HG02759 (cell line): ENCODE measurements at regions not wholly inside any gene's neighbourhood (a gene's known extent, or its start where the extent isn't known, plus 50 kb on each side); places are given as distances from the start of the nearest gene placed in this dataset.
"Not testable (repeated sequence)": the region's sequence is repeated elsewhere in the genome, so short reads cannot be mapped to it uniquely, and the experiment has no call there.

Source experiments
- ATAC-seq: cut with Tn5 transposase; IDR thresholded peaks from one replicate; pipeline ENCODE4 v1.9.1; 2021; ENCODE audit warnings: mild to moderate bottlenecking, moderate library complexity; ENCODE audit not compliant: unreplicated experiment

DNA sequence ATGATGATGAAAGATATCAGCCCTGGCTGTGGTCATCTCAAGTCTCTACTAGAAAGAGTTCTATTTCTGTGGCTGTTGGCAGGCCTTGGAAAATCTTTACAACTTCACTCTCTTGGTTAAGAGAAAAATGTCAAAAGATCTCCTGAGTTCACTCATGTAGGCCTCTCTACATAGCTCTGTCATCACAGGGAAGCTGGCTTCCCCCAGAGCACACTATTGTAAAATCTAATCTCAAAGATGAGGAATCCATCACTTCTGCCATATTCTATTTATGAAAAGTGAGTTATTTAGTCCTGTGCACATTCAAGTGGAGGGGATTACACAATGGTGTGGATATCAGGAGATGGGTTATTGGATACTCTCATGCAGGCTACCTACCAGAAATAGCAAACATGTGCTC, 388.4 kb upstream of the HS3ST1 start:
- ATAC-seq = no peak

DNA sequence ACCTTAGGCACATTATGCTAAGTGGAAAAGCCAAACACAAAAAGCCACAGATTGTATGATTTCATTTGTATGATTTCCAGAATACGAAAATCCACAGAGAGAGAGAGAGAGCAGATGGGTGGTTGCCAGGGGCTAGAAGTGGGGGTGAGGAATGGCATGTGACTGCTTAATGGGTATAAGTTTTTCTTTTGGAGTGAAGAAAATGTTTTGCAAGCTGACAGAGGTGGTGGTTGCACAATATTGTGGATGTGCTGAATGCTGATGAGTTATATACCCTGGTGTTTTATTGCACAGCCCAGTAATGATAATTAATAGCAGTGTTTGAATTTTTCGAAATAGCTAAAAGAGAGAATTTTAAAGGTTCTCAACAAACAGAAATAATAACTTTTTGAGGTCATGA, 386.1 kb upstream of the HS3ST1 start:
- ATAC-seq = no peak

DNA sequence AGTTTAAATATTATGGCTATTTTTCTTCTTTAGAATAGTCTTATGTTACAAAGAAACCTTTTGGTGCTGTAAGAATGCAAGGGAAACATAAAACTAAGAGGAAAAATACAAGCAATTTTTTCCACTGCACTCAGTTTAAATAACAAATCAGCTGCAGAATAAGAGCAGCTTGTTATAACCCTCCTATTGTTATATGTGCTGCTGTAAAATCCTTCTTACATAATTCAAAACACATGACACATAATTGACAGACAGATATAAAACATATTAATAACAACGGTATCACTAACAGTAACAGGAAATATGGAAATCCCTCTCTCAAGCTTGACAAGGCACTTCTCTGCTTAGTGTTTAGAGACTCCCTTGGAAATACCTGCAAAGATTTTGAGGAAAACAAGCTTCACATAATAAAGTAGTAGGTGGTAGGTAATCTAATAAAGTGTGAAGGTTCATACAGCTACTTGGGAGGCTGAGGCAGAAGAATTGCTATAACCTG, 385.3 kb upstream of the HS3ST1 start:
- no peak for ATAC-seq

DNA sequence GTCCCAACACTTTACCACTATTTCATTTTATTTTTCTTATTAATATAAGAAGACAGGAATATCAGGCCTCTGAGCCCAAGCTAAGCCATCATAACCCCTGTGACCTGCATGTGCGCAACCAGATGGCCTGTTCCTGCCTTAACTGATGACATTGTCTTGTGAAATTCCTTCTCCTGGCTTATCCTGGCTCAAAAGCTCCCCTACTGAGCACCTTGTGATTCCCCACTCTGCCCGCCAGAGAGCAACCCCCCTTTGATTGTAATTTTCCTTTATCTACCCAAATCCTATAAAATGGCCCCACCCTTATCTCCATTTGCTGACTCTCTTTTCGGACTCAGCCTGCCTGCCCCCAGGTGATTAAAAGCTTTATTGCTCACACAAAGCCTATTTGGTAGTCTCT, 382.8 kb upstream of the HS3ST1 start:
- ATAC-seq = not testable (repeated sequence)

DNA sequence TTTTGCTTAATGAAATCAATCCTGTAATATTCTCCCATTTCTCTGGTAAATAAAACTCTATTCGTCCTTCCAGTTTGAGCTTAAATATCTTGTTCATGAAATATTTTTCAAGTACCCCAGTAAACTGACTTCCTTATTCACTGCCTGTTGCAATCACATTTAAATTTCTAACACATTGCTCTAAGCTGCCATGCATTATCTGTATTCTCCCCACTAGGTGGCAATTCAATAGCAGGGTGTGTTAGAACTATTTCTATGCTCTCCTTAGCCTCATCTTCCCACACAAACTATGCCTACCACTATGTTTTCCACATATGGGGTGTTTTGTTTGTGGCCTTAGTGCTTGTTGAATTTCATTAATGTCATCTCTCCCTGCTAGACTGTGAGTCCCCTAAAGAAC, 377.1 kb upstream of the HS3ST1 start:
- peak; percentile 53 for ATAC-seq

DNA sequence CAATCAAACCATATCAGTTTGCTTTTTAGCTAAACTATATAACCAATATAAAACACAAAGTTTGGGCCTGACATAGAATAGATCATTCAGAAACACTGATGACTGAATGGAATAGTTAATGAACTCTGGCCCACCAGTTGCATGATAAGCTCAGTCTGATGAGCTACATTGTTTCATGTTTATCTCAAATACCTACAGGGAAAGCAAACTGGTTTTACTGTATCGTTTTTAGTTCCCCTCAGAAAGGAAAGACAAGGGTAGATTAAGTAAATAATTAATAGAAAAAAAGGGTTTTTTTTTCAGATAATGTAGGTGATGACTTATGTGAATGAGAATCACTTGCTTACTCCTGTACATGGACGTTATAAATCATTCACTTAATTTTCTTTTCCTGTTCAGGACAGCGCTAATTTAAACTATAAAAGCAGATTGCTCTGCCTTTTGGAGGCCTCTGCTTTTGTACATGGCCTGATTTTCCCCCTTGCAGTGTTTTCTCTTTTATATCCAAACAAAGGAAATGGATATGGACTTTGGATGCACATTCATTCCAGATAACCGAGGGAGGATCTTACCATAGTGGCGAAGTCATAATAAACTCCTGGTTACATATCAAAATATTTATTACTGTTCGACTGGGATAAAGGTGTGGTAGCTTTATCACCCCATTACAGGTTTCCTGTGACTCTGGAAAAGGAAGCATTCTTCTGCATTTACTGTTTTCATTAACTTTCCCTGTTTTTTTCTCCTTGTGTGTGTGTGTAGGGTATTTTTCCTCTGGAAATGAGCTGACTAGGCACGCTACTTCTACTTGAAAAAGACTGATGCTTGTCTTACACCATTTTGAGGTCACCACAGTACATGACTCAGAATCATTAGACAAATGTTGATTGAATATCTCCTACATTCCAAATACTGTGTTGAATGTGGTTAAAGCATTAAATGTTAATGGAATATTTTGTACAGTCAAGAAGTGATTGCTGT, 373.1 kb upstream of the HS3ST1 start:
- no peak for ATAC-seq

DNA sequence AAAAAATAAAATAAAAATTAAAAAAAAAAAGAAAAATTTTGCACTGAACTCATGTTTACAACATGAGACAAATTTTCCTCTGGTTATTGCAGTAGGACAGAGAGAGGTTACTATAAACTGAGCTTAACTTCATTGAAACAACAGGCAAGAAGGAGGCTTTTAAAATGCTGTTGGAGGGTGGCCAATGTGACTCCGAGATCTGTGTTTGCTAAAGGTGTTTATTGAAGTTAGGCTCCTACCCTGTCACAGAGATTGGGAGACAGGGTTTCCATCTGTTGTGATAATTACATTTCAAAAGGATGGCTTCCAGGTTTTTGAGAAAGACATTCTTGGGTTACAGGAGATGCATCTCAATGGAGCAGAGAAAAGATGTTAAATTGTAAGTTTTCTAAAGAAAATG, 370.5 kb upstream of the HS3ST1 start:
- no peak for ATAC-seq

DNA sequence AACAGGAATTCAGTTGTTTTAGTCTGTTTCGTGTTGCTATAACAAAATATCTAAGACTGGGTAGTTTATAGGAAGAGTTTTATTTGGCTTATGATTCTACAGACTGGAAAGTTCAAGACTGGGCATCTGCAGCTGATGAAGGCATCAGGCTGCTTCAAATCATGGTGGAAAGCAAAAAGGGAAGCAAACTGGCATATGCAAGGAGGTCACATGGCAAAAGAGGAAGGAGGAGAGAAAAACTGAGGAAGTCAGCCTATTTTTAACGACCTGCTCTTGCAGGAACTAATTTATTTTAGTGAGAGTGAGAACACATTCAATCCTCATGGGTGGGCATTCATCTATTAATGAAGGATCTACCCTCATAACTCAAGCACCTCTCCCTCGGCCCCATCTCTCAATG, 363.1 kb upstream of the HS3ST1 start:
- ATAC-seq = no peak

DNA sequence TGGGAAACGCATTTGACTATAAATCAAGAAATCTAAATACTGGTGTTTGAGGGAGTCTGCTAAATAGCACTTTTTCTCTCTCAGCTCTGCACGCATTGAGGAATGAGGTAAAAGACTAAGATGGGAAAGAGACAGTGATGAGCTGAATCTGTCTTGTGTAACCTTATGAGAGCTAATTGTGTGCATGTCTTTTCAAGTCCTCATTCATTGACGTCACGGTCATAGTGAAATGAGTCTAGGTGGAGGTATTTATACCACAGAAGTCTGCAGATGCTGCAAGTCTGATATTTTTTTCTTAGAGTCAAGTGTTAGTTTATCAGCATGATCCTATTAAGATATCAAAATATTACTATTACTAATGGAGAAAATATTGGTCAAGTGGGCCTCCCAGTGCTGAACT, 361.5 kb upstream of the HS3ST1 start:
- ATAC-seq = no peak

DNA sequence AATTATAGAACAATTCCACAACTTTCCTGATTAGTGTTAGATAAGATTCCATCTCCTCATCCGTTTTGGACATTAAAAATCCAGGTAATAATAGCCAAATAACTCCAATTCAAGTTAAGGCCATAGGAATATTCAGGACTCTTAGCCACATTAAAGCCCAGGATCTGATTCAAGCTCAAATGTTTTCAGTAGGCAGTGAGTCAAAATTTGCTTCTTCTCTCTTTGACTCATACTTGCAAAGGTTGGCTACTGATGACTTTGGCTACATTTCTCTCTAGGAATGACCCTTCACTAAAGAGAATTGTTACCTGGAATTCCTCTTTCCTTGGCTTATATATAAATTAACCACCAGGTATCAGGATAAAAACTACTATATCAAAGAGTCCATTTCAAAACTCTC, 354.9 kb upstream of the HS3ST1 start:
- no peak for ATAC-seq

DNA sequence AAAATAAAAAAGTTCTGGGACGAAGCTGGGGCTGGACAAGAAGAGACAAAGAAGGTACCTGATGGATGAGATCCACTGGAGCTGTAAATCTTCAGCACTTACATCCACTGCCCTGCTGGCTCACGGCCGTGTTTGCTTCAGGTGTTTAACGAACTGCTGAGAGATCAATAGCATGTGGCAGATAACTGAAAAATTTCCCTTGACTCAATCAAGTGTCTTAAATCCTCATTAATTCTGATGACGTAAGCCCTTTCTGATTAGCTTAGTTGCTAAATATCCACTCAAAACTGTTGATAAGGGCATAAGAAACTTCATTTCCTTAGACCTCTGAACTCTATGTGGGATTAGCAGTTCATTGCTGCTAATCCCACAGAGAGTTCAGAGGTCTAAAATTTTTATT, 354.2 kb upstream of the HS3ST1 start:
- no peak for ATAC-seq

DNA sequence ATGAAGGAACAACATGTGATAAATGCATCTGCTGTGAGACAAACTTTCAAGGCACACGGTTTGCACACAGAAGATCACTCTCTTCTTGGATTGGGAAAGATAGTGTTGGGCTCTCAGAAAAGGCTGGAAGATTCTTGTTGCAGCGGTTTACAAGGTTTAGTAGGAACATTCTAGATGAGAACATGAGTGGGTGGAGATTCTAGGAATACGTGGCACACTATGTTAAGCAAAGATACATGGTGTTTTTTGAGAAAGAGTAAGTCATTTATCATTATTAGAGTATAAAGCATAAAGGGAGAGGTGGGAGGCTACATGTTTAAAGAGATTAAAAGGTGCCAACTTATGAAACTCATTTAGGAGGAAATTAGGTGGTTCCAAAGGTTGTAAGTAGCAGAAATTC, 348.8 kb upstream of the HS3ST1 start:
- no peak for ATAC-seq

DNA sequence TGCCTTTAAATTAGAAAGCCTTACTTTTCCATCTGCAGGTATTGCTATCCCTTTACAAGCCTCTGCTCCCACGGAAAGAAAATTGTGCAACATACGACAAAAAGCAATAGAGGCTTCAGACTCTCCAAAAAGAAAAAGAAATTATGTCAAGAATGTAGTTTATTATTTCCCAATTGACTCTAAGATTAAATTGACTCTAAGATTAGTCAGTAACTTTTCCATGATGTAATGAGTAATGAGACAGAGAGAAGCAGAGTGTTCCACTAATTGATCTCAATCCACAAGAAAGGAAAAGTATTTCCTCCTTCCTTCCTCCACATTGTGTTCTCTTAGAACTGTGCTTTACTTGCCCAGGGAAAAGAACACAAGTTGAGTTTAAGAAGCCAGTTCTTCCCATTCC, 345.7 kb upstream of the HS3ST1 start:
- ATAC-seq = no peak

DNA sequence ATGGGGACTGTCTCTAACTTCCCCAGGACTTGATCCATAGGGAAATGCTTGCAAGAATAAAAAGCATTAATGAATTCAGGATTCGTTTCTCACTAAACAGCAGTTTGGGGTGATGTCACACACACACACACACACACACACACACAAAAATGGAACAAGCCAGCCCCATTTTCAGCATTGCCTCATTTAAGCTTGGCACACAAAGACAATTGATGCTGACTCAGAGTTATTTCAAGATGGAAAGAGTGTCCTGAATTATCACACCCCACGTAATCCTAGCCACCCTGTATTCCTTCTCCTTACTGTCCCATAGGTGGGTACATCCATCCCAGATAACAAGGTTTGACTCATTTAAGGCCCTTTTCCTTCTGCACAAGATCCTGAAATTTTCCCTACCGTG, 345.1 kb upstream of the HS3ST1 start:
- ATAC-seq = no peak

DNA sequence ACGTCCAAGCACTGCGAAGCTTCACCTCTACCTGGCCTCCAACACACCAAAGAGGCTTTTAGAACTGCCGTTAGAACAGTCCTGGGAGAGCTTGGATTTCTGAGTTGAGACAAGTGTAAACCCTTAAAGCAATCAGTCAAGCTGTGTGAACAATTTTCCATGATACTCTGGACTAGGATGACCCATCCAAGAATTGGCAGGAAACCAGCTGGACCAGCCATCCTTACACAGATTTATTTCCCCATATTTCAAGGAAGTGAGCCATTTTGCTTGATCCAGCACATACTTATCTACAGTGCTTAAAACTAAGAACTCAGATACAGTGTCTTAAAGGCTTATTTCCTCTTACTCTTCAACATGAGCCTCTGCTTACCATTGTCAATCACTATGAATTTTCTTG, 340.7 kb upstream of the HS3ST1 start:
- ATAC-seq = no peak

DNA sequence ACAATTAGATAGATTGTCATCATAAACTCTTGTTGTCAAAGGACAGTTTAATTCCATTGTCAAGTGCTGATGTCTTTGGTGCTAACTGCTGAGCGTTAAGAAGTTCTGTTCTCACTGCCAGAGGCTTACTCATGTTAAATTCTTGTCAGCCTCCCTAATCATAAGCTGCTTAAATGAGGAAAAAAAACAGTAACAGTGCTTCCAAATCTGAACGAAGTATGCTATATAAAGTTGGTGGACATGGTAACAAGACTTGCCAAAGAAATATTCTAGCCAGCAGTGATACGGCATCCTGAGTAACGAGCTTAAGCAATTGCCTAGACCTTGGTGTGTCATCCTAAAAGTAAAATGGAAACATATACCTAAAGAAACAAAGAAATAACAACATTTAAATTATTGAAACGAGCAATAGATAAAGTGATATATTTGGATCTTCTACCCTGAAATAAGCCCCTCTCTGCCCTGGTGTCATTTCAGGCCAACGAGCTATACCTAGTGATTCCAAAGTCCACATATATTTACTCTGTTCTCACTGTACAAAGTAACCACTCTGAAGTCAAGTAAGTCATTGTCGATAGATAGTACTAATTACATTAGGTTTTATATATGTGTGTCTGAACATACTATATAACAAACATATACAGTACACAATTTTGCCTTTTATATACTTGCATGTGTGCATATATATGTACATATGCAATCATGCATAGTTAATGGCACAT, 339.7 kb upstream of the HS3ST1 start:
- no peak for ATAC-seq

DNA sequence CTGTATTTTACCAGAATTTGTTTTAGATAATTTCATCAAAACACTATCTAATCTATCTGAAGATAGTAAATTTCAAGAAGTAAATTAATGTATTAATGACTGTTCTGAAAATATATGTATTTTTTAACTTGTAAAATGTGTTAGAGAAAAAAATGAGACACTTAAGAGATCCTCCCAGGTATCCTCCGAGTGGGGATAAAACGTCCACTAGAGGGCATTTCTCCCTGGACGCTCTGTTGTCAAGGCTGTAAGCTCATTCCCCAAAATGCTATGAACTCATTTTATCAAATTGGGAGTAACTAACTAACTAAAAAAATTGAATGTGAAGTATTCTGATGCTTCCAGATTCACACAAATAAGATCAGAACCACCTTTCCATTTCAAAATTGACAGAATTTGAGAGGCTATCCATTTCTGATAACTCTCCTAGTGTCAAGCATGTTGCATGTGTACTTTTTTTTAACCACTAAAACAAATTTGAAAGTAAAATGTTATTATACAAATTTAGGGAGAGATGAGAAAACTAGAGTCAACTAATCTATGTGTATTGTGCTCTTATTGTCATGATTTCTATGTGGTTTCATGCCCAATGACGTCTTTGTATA, 337.3 kb upstream of the HS3ST1 start:
- ATAC-seq = peak; percentile 72

DNA sequence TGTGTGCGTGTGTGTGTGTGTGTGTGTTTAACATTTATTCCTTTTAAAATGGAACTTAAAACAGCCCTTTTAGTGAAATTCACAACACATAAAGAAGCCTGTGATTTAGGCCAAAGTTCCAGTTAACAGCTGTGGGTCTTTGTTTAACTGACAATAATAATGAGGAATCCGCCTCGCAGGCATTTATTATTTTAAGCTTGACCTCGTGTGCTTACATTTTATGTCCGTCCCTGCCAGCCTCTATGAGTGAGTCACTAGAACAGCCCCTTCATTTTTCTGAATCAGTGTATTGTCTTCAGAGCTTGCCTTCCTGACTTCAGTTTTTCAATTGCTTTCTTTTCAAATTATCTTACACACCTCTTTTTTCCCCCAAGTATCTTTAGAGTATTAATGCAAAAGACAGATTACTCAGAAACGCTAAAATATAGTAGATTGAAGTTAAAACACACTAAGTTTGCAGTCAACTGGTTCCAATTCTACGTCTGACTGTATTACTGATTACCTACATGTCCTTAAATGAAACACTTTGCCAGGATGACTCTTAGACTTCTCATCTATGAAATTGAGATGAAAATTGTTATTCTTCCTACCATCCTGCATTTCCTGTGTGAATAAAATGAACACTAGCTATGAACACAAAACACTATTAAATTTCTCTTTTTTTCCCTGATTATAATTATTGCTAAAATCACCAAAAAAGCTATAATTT, 319.6 kb upstream of the HS3ST1 start:
- ATAC-seq = no peak

DNA sequence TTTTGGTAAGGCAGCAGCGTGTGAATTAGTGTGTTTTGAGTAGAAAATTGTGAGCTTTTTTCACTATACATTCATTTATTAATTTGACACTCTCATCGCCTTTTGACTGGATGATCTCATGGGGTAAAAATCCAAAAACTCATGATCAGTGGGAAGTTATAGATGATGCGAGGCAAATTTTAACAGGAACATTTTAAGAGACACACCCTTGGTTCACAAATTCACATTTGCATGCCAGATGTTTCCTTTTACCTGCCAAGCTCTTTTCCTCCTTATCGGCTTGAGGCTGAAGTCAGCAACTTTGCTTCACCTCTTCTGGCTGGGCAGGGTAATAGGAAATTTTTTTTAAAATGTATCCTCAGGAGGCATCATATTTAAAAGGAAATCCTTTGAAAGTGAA, 318.0 kb upstream of the HS3ST1 start:
- ATAC-seq = no peak

DNA sequence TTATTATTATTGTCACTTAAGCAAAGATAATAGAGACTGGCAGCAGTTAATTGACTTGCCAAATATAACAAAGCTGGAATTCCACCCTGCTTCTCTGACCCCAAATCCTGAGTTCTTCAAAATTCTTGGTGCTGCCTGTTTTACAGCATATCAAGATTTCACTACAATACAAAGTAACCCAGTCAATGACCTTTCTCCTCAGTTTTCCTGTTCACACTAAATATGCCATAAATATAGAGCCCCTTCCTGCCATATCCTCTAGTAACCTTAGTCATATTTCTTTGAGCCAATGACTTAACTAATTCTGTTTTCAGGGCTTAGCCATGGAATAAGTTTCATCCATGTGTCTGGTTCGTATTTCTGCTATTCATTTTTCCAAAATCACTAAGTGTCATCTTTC, 315.3 kb upstream of the HS3ST1 start:
- ATAC-seq = no peak

DNA sequence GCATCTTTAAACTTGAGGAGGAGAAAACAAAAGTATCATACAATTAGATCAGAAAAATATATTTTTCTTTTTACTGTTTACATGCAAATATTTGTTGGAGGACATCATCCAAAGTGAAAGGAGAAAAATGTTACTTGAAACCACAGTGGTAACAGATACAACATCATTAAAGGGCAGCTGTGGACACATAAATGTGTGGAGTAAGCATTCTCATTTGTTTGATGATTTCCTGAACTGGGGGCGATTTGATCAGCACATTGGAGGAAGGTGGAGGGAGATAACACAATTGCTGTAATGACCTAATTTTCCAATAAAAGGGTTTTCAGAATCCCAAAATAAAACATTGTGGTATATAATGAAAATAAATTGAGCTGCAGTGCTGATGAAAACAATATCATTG, 314.5 kb upstream of the HS3ST1 start:
- no peak for ATAC-seq
